SK-N-SH (cell line): ENCODE measurements at regions not wholly inside any gene's neighbourhood (a gene's known extent, or its start where the extent isn't known, plus 50 kb on each side); places are given as distances from the start of the nearest gene placed in this dataset.

Experiments used
- CTCF ChIA-PET: fragments of 300-600, 350-600 bp; formaldehyde crosslinking; extraction: SDS; loops from one replicate; lab custom pipeline; 2021; lab: Yijun Ruan, JAX
- POLR2A ChIA-PET: fragments of 350-600 bp; sonication (Branson Sonifier 250); formaldehyde crosslinking; extraction: SDS; loops from one replicate; lab custom pipeline; 2020; ENCODE audit warnings: antibody characterized with exemption, inconsistent platforms; lab: Yijun Ruan, JAX
- DNase-seq: peaks from one replicate; pipeline ENCODE4 v3.0.0; 2012
- H2AFZ ChIP-seq: fragments of 200-600 bp; sonication (generic); 2 replicates; pipeline ENCODE4 v1.8.1; 2016; ENCODE audit warnings: antibody characterized with exemption, mild to moderate bottlenecking, low read depth
- H3F3A ChIP-seq: fragments of 200-600 bp; sonication (generic); replicated peaks from 2 replicates; pipeline ENCODE3; 2016; ENCODE audit warnings: antibody characterized with exemption, mild to moderate bottlenecking; ENCODE audit not compliant: insufficient read depth
- H3K27ac ChIP-seq, 2 experiments: fragments of 200-500 bp in 1 of 2; fragments of 200-600 bp in 1 of 2; sonication (Bioruptor generic) in 1 of 2; sonication (generic), shearing (Covaris generic) in 1 of 2; 2 replicates each; pipeline versions ENCODE4 v1.5.1 to v1.6.1; 2014 to 2016; ENCODE audit warnings: low read depth in 2 of 2, inconsistent platforms in 1 of 2, low read length in 1 of 2, mild to moderate bottlenecking in 1 of 2, mixed read lengths in 1 of 2
- H3K27me3 ChIP-seq: fragments of 200-600 bp; sonication (generic), shearing (Covaris generic); 2 replicates; pipeline ENCODE4 v1.6.1; 2016; ENCODE audit warnings: mixed run types; ENCODE audit not compliant: insufficient read depth
- H3K36me3 ChIP-seq, 2 experiments: fragments of 200-500 bp in 1 of 2; fragments of 200-600 bp in 1 of 2; sonication (Bioruptor generic) in 1 of 2; sonication (generic) in 1 of 2; replicated peaks in 1 of 2; 2 replicates each; pipeline versions ENCODE3 to v1.5.1; 2014 to 2016; ENCODE audit warnings: low read length in 1 of 2, mild to moderate bottlenecking in 1 of 2; ENCODE audit not compliant: insufficient read depth in 2 of 2, control insufficient read depth in 1 of 2
- H3K4me1 ChIP-seq, 2 experiments: fragments of 200-500 bp in 1 of 2; fragments of 200-600 bp in 1 of 2; sonication (Bioruptor generic) in 1 of 2; sonication (generic), shearing (Covaris generic) in 1 of 2; 2 replicates each; pipeline versions ENCODE4 v1.5.1 to v1.6.1; 2014 to 2016; ENCODE audit warnings: low read depth in 1 of 2, low read length in 1 of 2, mixed run types in 1 of 2; ENCODE audit not compliant: insufficient read depth in 2 of 2, control insufficient read depth in 1 of 2
- H3K4me2 ChIP-seq: fragments of 200-600 bp; sonication (generic), shearing (Covaris generic); 2 replicates; pipeline ENCODE4 v1.6.1; 2017; ENCODE audit warnings: mixed run types
- H3K4me3 ChIP-seq, 2 experiments: fragments of 200-500 bp in 1 of 2; fragments of 200-600 bp in 1 of 2; sonication (Bioruptor generic) in 1 of 2; sonication (generic), shearing (Covaris generic) in 1 of 2; 2 replicates each; pipeline versions ENCODE4 v1.5.1 to v1.8.1; 2014 to 2016; ENCODE audit warnings: low read depth in 2 of 2, inconsistent platforms in 1 of 2, low read length in 1 of 2, mild to moderate bottlenecking in 1 of 2, mixed read lengths in 1 of 2, moderate library complexity in 1 of 2
- H3K79me2 ChIP-seq: fragments of 200-600 bp; sonication (generic); 2 replicates; pipeline ENCODE4 v1.8.1; 2017; ENCODE audit warnings: mild to moderate bottlenecking; ENCODE audit not compliant: insufficient read depth
- H3K9ac ChIP-seq: fragments of 200-600 bp; sonication (generic); 2 replicates; pipeline ENCODE4 v1.6.1; 2017; ENCODE audit warnings: mixed run types
- H3K9me2 ChIP-seq: fragments of 200-600 bp; sonication (generic); 2 replicates; pipeline ENCODE4 v1.6.1; 2017; ENCODE audit warnings: mixed run types
- H3K9me3 ChIP-seq: fragments of 200-600 bp; sonication (generic); 2 replicates; pipeline ENCODE4 v1.6.1; 2017; ENCODE audit warnings: mixed run types, mild to moderate bottlenecking, moderate library complexity
- H4K20me1 ChIP-seq: fragments of 200-600 bp; sonication (generic); 2 replicates; pipeline ENCODE4 v1.6.1; 2017; ENCODE audit warnings: mild to moderate bottlenecking, mixed run types; ENCODE audit not compliant: insufficient read depth
- EZH2phosphoT487 ChIP-seq: fragments of 200-600 bp; sonication (generic); IDR thresholded peaks from 2 replicates; pipeline ENCODE4 v1.6.1; 2017; ENCODE audit warnings: low read depth, mixed run types, mild to moderate bottlenecking, antibody characterized with exemption, moderate library complexity, borderline replicate concordance
- FOSL2 ChIP-seq: IDR thresholded peaks from 2 replicates; pipeline ENCODE4 v1.4.0; 2012; ENCODE audit warnings: low read depth, mild to moderate bottlenecking, moderate library complexity, borderline replicate concordance
- FOXJ3 ChIP-seq: sonication (generic); formaldehyde crosslinking; IDR thresholded peaks from 2 replicates; pipeline ENCODE4 v1.5.1; 2020; ENCODE audit warnings: mild to moderate bottlenecking, missing genetic modification reagents
- FOXM1 ChIP-seq: IDR thresholded peaks from 2 replicates; pipeline ENCODE4 v1.4.0; 2012; ENCODE audit warnings: low read depth, mild to moderate bottlenecking
- GABPA ChIP-seq: IDR thresholded peaks from 2 replicates; pipeline ENCODE4 v1.4.0; 2012; ENCODE audit warnings: low read depth, mild to moderate bottlenecking
- GATA2 ChIP-seq: sonication (generic); formaldehyde crosslinking; IDR thresholded peaks from 2 replicates; pipeline ENCODE4 v1.5.0; 2020; ENCODE audit warnings: mild to moderate bottlenecking, missing genetic modification reagents
- NFIC ChIP-seq: IDR thresholded peaks from 2 replicates; pipeline ENCODE4 v1.4.0; 2012; ENCODE audit warnings: borderline replicate concordance
- RAD21 ChIP-seq: IDR thresholded peaks from 2 replicates; pipeline ENCODE4 v1.6.1; 2012; ENCODE audit warnings: mild to moderate bottlenecking, low read length
- RCOR1 ChIP-seq: fragments of 150-350 bp; IDR thresholded peaks from 2 replicates; pipeline ENCODE4 v1.6.1; 2017; ENCODE audit warnings: antibody characterized with exemption, low read length
- RFX5 ChIP-seq: IDR thresholded peaks from 2 replicates; pipeline ENCODE4 v1.6.1; 2012; ENCODE audit warnings: mild to moderate bottlenecking, improper control_type of control experiment, low read length
- SIN3A ChIP-seq: IDR thresholded peaks from 2 replicates; pipeline ENCODE4 v1.6.1; 2012; ENCODE audit warnings: low read depth, mild to moderate bottlenecking, low read length, moderate library complexity, borderline replicate concordance
- TAF1 ChIP-seq: IDR thresholded peaks from 2 replicates; pipeline ENCODE4 v1.6.1; 2012; ENCODE audit warnings: low read depth, mild to moderate bottlenecking, low read length, moderate library complexity, borderline replicate concordance
- TCF12 ChIP-seq: IDR thresholded peaks from 2 replicates; pipeline ENCODE4 v1.4.0; 2012
- TEAD4 ChIP-seq: IDR thresholded peaks from 2 replicates; pipeline ENCODE4 v1.4.0; 2012; ENCODE audit warnings: mild to moderate bottlenecking, borderline replicate concordance; ENCODE audit not compliant: insufficient read depth
- WGBS: methylation state at CpG from one replicate; pipeline ENCODE4 v1.1.6; 2017; ENCODE audit warnings: low lambda C conversion rate; 5-methylcytosine and 5-hydroxymethylcytosine counted together
- TF ChIP-seq, protein P1 (sequence below): IDR thresholded peaks from 2 replicates; pipeline ENCODE4 v1.4.0; 2012; ENCODE audit warnings: low read depth, borderline replicate concordance
- TF ChIP-seq, protein P2 (sequence below): fragments of 150-350 bp; IDR thresholded peaks from 2 replicates; pipeline ENCODE4 v1.6.1; 2016; ENCODE audit warnings: mild to moderate bottlenecking, low read depth, low read length
- TF ChIP-seq, protein P3 (sequence below): IDR thresholded peaks from 2 replicates; pipeline ENCODE4 v1.4.0; 2012; ENCODE audit warnings: low read depth, borderline replicate concordance
- TF ChIP-seq, protein P4 (sequence below): fragments of 200-600 bp; sonication (generic); IDR thresholded peaks from 2 replicates; pipeline ENCODE4 v1.6.1; 2017; ENCODE audit warnings: antibody characterized with exemption, mild to moderate bottlenecking, moderate library complexity
- TF ChIP-seq, protein P5 (sequence below): IDR thresholded peaks from 2 replicates; pipeline ENCODE4 v1.6.1; 2012; ENCODE audit warnings: mild to moderate bottlenecking, low read depth, low read length, moderate library complexity
- TF ChIP-seq, protein P6 (sequence below): fragments of 150-350 bp; IDR thresholded peaks from 2 replicates; pipeline ENCODE4 v1.6.1; 2017; ENCODE audit warnings: antibody characterized with exemption, low read length, low read depth, borderline replicate concordance

DNA sequence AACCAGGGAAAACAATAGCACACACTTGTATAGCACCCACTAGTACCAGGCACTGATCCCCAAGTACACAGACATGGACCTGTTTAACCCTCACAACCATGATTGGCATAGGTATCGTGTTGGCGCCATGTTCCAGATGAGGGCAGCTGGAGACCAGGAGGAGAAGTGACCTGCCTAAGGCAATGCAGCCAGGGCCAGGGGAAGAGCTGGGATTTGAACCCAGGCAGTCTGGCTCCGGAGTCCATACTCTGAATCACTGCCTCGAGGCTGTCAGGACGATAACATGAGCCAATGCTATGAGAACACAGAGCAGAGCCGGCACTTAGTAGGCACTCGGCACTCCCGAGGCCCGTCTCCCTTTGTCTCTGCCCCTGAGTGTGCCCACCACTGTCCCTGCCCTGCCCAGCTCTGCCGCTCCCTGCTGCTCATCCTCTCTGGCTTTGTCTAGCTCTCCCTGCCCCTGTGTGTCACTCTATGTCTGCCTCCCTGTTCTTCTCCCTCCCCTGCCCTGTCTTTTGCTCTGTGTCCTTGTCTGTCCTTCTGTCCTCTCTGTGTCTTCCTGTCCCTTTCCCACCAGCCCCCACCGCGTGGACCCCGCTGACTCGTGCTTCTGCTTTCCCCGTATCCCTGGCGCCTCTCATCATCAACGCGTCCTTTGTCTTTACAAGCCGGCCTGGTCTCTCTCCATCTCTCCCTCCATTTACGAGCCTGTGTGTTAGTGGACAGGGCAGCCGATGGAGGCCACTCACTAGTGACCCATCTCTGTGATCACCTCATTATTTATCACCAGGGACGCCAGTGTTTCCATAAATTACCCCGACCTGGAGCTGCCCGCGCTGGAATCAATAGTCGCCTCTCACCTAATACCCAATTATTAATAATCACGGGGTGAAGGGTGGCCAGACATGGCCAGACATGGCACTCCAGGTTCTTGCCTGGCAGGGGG is 99.4 kb upstream of the MVB12B start:
- H3K4me3 ChIP-seq: no peak overlapping the region
- no peaks in the 10 kb centered on the region for H3F3A ChIP-seq
- H3K9me2 ChIP-seq: no peaks in the 10 kb centered on the region
- H3K79me2 ChIP-seq: no peaks in the 10 kb centered on the region
- no peaks in the 10 kb centered on the region for H3K9me3 ChIP-seq
- H3K4me1 ChIP-seq: peaks cover 0 to 2% of the 10 kb centered on the region in 2 experiments; a peak in 1 of 4 replicates
- no peak overlapping the region for H3K27ac ChIP-seq
- no peak for TF ChIP-seq TAF1
- TF ChIP-seq, protein P1, sequence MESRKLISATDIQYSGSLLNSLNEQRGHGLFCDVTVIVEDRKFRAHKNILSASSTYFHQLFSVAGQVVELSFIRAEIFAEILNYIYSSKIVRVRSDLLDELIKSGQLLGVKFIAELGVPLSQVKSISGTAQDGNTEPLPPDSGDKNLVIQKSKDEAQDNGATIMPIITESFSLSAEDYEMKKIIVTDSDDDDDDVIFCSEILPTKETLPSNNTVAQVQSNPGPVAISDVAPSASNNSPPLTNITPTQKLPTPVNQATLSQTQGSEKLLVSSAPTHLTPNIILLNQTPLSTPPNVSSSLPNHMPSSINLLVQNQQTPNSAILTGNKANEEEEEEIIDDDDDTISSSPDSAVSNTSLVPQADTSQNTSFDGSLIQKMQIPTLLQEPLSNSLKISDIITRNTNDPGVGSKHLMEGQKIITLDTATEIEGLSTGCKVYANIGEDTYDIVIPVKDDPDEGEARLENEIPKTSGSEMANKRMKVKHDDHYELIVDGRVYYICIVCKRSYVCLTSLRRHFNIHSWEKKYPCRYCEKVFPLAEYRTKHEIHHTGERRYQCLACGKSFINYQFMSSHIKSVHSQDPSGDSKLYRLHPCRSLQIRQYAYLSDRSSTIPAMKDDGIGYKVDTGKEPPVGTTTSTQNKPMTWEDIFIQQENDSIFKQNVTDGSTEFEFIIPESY: no peak
- TF ChIP-seq, protein P2, sequence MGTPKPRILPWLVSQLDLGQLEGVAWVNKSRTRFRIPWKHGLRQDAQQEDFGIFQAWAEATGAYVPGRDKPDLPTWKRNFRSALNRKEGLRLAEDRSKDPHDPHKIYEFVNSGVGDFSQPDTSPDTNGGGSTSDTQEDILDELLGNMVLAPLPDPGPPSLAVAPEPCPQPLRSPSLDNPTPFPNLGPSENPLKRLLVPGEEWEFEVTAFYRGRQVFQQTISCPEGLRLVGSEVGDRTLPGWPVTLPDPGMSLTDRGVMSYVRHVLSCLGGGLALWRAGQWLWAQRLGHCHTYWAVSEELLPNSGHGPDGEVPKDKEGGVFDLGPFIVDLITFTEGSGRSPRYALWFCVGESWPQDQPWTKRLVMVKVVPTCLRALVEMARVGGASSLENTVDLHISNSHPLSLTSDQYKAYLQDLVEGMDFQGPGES: no peak
- TF ChIP-seq SIN3A: no peak
- no peak for TF ChIP-seq GATA2
- TF ChIP-seq TCF12: no peak
- TF ChIP-seq, protein P3, sequence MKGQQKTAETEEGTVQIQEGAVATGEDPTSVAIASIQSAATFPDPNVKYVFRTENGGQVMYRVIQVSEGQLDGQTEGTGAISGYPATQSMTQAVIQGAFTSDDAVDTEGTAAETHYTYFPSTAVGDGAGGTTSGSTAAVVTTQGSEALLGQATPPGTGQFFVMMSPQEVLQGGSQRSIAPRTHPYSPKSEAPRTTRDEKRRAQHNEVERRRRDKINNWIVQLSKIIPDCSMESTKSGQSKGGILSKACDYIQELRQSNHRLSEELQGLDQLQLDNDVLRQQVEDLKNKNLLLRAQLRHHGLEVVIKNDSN: no peak
- TF ChIP-seq FOSL2: no peak
- TF ChIP-seq RCOR1: no peak
- TF ChIP-seq, protein P4, sequence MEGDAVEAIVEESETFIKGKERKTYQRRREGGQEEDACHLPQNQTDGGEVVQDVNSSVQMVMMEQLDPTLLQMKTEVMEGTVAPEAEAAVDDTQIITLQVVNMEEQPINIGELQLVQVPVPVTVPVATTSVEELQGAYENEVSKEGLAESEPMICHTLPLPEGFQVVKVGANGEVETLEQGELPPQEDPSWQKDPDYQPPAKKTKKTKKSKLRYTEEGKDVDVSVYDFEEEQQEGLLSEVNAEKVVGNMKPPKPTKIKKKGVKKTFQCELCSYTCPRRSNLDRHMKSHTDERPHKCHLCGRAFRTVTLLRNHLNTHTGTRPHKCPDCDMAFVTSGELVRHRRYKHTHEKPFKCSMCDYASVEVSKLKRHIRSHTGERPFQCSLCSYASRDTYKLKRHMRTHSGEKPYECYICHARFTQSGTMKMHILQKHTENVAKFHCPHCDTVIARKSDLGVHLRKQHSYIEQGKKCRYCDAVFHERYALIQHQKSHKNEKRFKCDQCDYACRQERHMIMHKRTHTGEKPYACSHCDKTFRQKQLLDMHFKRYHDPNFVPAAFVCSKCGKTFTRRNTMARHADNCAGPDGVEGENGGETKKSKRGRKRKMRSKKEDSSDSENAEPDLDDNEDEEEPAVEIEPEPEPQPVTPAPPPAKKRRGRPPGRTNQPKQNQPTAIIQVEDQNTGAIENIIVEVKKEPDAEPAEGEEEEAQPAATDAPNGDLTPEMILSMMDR: no peak
- no peak for TF ChIP-seq FOXJ3 (CRISPR knock-in tag)
- no peak for TF ChIP-seq TEAD4
- TF ChIP-seq EZH2phosphoT487: no peak
- TF ChIP-seq, protein P5, sequence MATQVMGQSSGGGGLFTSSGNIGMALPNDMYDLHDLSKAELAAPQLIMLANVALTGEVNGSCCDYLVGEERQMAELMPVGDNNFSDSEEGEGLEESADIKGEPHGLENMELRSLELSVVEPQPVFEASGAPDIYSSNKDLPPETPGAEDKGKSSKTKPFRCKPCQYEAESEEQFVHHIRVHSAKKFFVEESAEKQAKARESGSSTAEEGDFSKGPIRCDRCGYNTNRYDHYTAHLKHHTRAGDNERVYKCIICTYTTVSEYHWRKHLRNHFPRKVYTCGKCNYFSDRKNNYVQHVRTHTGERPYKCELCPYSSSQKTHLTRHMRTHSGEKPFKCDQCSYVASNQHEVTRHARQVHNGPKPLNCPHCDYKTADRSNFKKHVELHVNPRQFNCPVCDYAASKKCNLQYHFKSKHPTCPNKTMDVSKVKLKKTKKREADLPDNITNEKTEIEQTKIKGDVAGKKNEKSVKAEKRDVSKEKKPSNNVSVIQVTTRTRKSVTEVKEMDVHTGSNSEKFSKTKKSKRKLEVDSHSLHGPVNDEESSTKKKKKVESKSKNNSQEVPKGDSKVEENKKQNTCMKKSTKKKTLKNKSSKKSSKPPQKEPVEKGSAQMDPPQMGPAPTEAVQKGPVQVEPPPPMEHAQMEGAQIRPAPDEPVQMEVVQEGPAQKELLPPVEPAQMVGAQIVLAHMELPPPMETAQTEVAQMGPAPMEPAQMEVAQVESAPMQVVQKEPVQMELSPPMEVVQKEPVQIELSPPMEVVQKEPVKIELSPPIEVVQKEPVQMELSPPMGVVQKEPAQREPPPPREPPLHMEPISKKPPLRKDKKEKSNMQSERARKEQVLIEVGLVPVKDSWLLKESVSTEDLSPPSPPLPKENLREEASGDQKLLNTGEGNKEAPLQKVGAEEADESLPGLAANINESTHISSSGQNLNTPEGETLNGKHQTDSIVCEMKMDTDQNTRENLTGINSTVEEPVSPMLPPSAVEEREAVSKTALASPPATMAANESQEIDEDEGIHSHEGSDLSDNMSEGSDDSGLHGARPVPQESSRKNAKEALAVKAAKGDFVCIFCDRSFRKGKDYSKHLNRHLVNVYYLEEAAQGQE: no peak
- no peak for TF ChIP-seq NFIC
- no peak for TF ChIP-seq RAD21
- TF ChIP-seq, protein P6, sequence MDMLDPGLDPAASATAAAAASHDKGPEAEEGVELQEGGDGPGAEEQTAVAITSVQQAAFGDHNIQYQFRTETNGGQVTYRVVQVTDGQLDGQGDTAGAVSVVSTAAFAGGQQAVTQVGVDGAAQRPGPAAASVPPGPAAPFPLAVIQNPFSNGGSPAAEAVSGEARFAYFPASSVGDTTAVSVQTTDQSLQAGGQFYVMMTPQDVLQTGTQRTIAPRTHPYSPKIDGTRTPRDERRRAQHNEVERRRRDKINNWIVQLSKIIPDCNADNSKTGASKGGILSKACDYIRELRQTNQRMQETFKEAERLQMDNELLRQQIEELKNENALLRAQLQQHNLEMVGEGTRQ: no peak
- TF ChIP-seq FOXM1: no peak
- no peak for TF ChIP-seq GABPA
- TF ChIP-seq RFX5: no peak
- H3K4me2 ChIP-seq: no peak overlapping the region
- no peaks in the 10 kb centered on the region for H3K36me3 ChIP-seq
- no peak for DNase-seq
- ChIA-PET POLR2A (no interaction called here), CTCF (interaction anchor here (0.6 to 2.2 kb wide), 12 partner anchors 13 to 820 kb away, joined by 3 to 8 read pairs (median 4); no protein-coding TSS in a partner anchor)
- H3K9ac ChIP-seq: no peak overlapping the region
- no peaks in the 10 kb centered on the region for H4K20me1 ChIP-seq
- 76% methylated on average over 25 of the region's 27 CpGs for WGBS
- H2AFZ ChIP-seq: no peak overlapping the region
- H3K27me3 ChIP-seq: no peaks in the 10 kb centered on the region
